ENCODE measurements at regions not wholly inside any gene's neighbourhood (a gene's known extent, or its start where the extent isn't known, plus 50 kb on each side); places are given as distances from the start of the nearest gene placed in this dataset.
A peak's percentile ranks its signal among the peaks of the same experiment; 100 is the strongest.

GRCh38 chr18:49655266-49656072 lies 93.6 kb downstream of the LIPG start:
- DNase-seq = no peak

- DNase-seq = no peak
Observed at GRCh38 chr18:49654347-49654746, 92.5 kb downstream of the LIPG start.

- DNase-seq = no peak
Observed at GRCh38 chr18:49652881-49653724, 91.2 kb downstream of the LIPG start.

GRCh38 chr18:49651033-49651432 lies 89.2 kb downstream of the LIPG start:
- peak; percentile 38 for DNase-seq

- DNase-seq = peak; percentile 47
Observed at GRCh38 chr18:49650426-49650891, 88.6 kb downstream of the LIPG start.

GRCh38 chr18:49648811-49649210 lies 87.0 kb downstream of the LIPG start:
- DNase-seq = no peak
